Endothelial cell of umbilical vein (primary cell): ENCODE measurements at regions not wholly inside any gene's neighbourhood (a gene's known extent, or its start where the extent isn't known, plus 50 kb on each side); places are given as distances from the start of the nearest gene placed in this dataset.

Source experiments
- BruUV-seq: library from RNA; stranded (reverse); fragments of 400-500 nt; replicated peaks from 2 replicates; lab custom pipeline; 2021; lab: Mats Ljungman, UMichigan
- CTCF ChIA-PET: fragments of 300-600, 350-600 bp; sonication (Branson Sonifier 250); formaldehyde crosslinking; loops from one replicate; lab custom pipeline; 2021; ENCODE audit warnings: antibody characterized with exemption, inconsistent platforms; lab: Charles Lee
- POLR2A ChIA-PET: fragments of 300-600, 350-600 bp; sonication (Branson Sonifier 250); formaldehyde crosslinking; loops from one replicate; lab custom pipeline; 2021; ENCODE audit warnings: antibody characterized with exemption, inconsistent platforms; lab: Charles Lee
- DNase-seq: peaks from one replicate; pipeline ENCODE4 v3.0.0-alpha.2; 2011; ENCODE audit warnings: low read depth, low spot score
- FAIRE-seq: peaks from 2 replicates; lab custom pipeline; 2011; peaks lifted over from hg19 to GRCh38; lab: Jason Lieb, UNC
- H2AFZ ChIP-seq: 2 replicates; pipeline ENCODE4 v1.6.0; 2012; ENCODE audit warnings: low read depth, low read length, control low read depth, inconsistent platforms
- H3K27ac ChIP-seq: 2 replicates; pipeline ENCODE4 v1.5.1; 2011; ENCODE audit warnings: low read depth, mild to moderate bottlenecking, control low read depth, low read length, moderate library complexity; ENCODE audit not compliant: insufficient read depth
- H3K27me3 ChIP-seq, 2 experiments: 2 replicates each; pipeline versions ENCODE4 v1.6.0 to v1.6.1; 2011; ENCODE audit warnings: low read length in 2 of 2, mixed read lengths in 1 of 2; ENCODE audit not compliant: control insufficient read depth in 2 of 2, insufficient read depth in 2 of 2
- H3K36me3 ChIP-seq, 2 experiments: 2 replicates in 1 of 2; 3 replicates in 1 of 2; pipeline ENCODE4 v1.5.1; 2011; ENCODE audit warnings: low read length in 2 of 2, mild to moderate bottlenecking in 1 of 2, moderate library complexity in 1 of 2; ENCODE audit not compliant: control insufficient read depth in 2 of 2, insufficient read depth in 2 of 2; ENCODE audit errors: extremely low read depth in 1 of 2
- H3K4me1 ChIP-seq: 3 replicates; pipeline ENCODE4 v1.5.1; 2011; ENCODE audit warnings: mild to moderate bottlenecking, low read length; ENCODE audit not compliant: control insufficient read depth, insufficient read depth; ENCODE audit errors: extremely low read depth
- H3K4me2 ChIP-seq: 2 replicates; pipeline ENCODE4 v1.6.1; 2011; ENCODE audit warnings: low read length, control low read depth, mixed read lengths; ENCODE audit not compliant: insufficient read depth
- H3K4me3 ChIP-seq, 3 experiments: fragments of 200-600 bp in 1 of 3; sonication (generic), shearing (Covaris generic) in 1 of 3; replicated peaks in 1 of 3; 2 replicates each; pipeline ENCODE4 v1.5.1; 2011 to 2016; ENCODE audit warnings: control low read depth in 3 of 3, low read length in 3 of 3, mild to moderate bottlenecking in 2 of 3, inconsistent platforms in 1 of 3, low read depth in 1 of 3, moderate library complexity in 1 of 3; ENCODE audit not compliant: insufficient read depth in 1 of 3
- H3K79me2 ChIP-seq: 2 replicates; pipeline ENCODE4 v1.6.0; 2012; ENCODE audit warnings: low read length, inconsistent platforms; ENCODE audit not compliant: control insufficient read depth, insufficient read depth
- H3K9ac ChIP-seq: replicated peaks from 2 replicates; pipeline ENCODE3; 2011; ENCODE audit warnings: low read length, control low read depth; ENCODE audit not compliant: insufficient read depth; ENCODE audit errors: extremely low read depth
- H3K9me1 ChIP-seq: replicated peaks from 3 replicates; pipeline ENCODE4 v1.6.0; 2011; ENCODE audit warnings: mild to moderate bottlenecking, low read length; ENCODE audit not compliant: control insufficient read depth, insufficient read depth; ENCODE audit errors: extremely low read depth
- H3K9me3 ChIP-seq: replicated peaks from 2 replicates; pipeline ENCODE4 v1.5.1; 2012; ENCODE audit warnings: low read length, inconsistent platforms; ENCODE audit not compliant: control insufficient read depth, insufficient read depth
- H4K20me1 ChIP-seq: replicated peaks from 2 replicates; pipeline ENCODE3; 2011; ENCODE audit warnings: mild to moderate bottlenecking, low read length; ENCODE audit not compliant: control insufficient read depth, insufficient read depth; ENCODE audit errors: extremely low read depth
- CTCF ChIP-seq, 2 donors: IDR thresholded peaks; 1 replicate in 1 of 2; 2 replicates in 1 of 2; pipeline ENCODE4 v1.5.1; 2011; ENCODE audit warnings: low read length in 2 of 2, mild to moderate bottlenecking in 2 of 2, moderate library complexity in 2 of 2, control low read depth in 1 of 2, inconsistent platforms in 1 of 2, low read depth in 1 of 2; ENCODE audit not compliant: insufficient read depth in 1 of 2; ENCODE audit errors: extremely low read depth in 1 of 2
- EZH2 ChIP-seq: IDR thresholded peaks from 2 replicates; pipeline ENCODE4 v1.6.1; 2012; ENCODE audit warnings: borderline replicate concordance, low read depth, mild to moderate bottlenecking, moderate library complexity, low read length, inconsistent platforms; ENCODE audit not compliant: severe bottlenecking
- FOS ChIP-seq: IDR thresholded peaks from 2 replicates; pipeline ENCODE4 v1.6.1; 2011; ENCODE audit warnings: mild to moderate bottlenecking, low read length, moderate library complexity, borderline replicate concordance; ENCODE audit not compliant: insufficient read depth
- GATA2 ChIP-seq: IDR thresholded peaks from 2 replicates; pipeline ENCODE4 v1.7.0; 2011; ENCODE audit warnings: low read depth, mild to moderate bottlenecking, moderate library complexity, mixed read lengths, low read length; ENCODE audit not compliant: insufficient read length, insufficient read depth
- JUN ChIP-seq: IDR thresholded peaks from 2 replicates; pipeline ENCODE4 v1.6.1; 2011; ENCODE audit warnings: borderline replicate concordance, low read depth; ENCODE audit not compliant: insufficient read length, insufficient read depth
- MAX ChIP-seq: IDR thresholded peaks from 2 replicates; pipeline ENCODE4 v1.6.1; 2011; ENCODE audit not compliant: insufficient read depth, insufficient read length
- MYC ChIP-seq: IDR thresholded peaks from one replicate; pipeline ENCODE4 v1.6.1; 2011; ENCODE audit warnings: mild to moderate bottlenecking, low read depth, low read length
- POLR2A ChIP-seq: IDR thresholded peaks from 2 replicates; pipeline ENCODE4 v1.6.1; 2012; ENCODE audit warnings: low read depth, mild to moderate bottlenecking, control low read depth, low read length
- POLR2AphosphoS5 ChIP-seq: IDR thresholded peaks from 2 replicates; pipeline ENCODE4 v1.6.1; 2012; ENCODE audit warnings: low read depth, mild to moderate bottlenecking, control low read depth, low read length, moderate library complexity; ENCODE audit not compliant: insufficient read depth
- dilution Hi-C: fragments of 300-500 bp; cut with MboI; formaldehyde crosslinking; loops from one replicate; pipeline ENCODE4 v1.15.0; 2019; ENCODE audit warnings: low sequenced_read_pairs; ENCODE audit not compliant: extremely low pct_ligation_motif_present
- intact Hi-C: fragments of 100-400 bp; cut with micrococcal nuclease; formaldehyde crosslinking; loops from one replicate; pipeline ENCODE4 v1.10.0; 2022

GRCh38 chr1:83090195-83090594 is 908.7 kb downstream of the TTLL7 start:
- DNase-seq = no peak
- Histone ChIP-seq H3K4me1 (peaks cover 9% of the 10 kb centered on the region), H3K9me3 (no peaks in the 10 kb centered on the region), H3K27me3 (no peaks in the 10 kb centered on the region), H3K79me2 (no peaks in the 10 kb centered on the region), H3K4me2 (no peak overlapping the region), H3K9ac (no peak overlapping the region), H3K9me1 (no peaks in the 10 kb centered on the region), H2AFZ (no peak overlapping the region), H3K36me3 (no peaks in the 10 kb centered on the region), H3K4me3 (no peak overlapping the region), H4K20me1 (no peaks in the 10 kb centered on the region), H3K27ac (no peak overlapping the region)
- BruUV-seq = no TSS peak
- TF ChIP-seq MAX (no peak), EZH2 (no peak), FOS (no peak), POLR2A (no peak), MYC (no peak), POLR2AphosphoS5 (no peak), JUN (no peak), GATA2 (no peak), CTCF (IDR thresholded peaks at IDR 0.05; ENCODE audit: extremely low read depth in 1 of 2, insufficient read depth in 1 of 2, low read depth in 1 of 2, low read length in 2 of 2) (no peak)
- no peak for FAIRE-seq
- CTCF ChIA-PET = no interaction called here
- POLR2A ChIA-PET = no interaction called here
- dilution Hi-C loops (no loop called here), intact Hi-C loops (no loop called here)
